ENCODE measurements at regions not wholly inside any gene's neighbourhood (a gene's known extent, or its start where the extent isn't known, plus 50 kb on each side); places are given as distances from the start of the nearest gene placed in this dataset.
A peak's percentile ranks its signal among the peaks of the same experiment; 100 is the strongest.

- DNase-seq: no peak
Measured at GRCh38 chr10:113967126-113967525, 76.5 kb upstream of the ADRB1 start.

GRCh38 chr10:113970641-113971040 is 73.0 kb upstream of the ADRB1 start:
- no peak for DNase-seq

- DNase-seq: no peak
Measured at GRCh38 chr10:113971349-113971973, 72.2 kb upstream of the ADRB1 start.

GRCh38 chr10:113977174-113977573 is 66.5 kb upstream of the ADRB1 start:
- DNase-seq: no peak

GRCh38 chr10:113978802-113979201 is 64.9 kb upstream of the ADRB1 start:
- no peak for DNase-seq

DNA sequence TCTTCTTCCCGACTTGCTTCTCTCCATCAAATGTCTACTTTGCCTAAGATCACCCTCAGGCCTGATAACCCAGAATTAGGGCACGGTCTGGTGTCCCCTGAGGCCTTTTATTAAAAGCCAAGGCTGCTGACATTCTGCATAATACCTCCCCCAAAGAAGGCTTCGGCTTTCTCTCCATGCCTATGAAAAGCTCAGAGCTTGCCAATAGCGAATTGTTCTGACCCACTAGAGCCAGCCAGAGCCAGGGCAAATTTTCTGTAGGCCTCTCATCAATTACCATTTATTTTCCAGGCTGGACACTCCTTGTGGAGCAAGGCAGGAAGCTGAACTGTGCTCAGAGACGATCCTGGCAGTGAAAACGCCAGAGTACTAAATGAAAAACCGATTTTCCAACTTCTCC is 64.3 kb upstream of the ADRB1 start:
- no peak for DNase-seq

GRCh38 chr10:113980408-113981087 is 63.1 kb upstream of the ADRB1 start:
- DNase-seq: no peak

GRCh38 chr10:113982296-113982695 is 61.4 kb upstream of the ADRB1 start:
- no peak for DNase-seq

DNA sequence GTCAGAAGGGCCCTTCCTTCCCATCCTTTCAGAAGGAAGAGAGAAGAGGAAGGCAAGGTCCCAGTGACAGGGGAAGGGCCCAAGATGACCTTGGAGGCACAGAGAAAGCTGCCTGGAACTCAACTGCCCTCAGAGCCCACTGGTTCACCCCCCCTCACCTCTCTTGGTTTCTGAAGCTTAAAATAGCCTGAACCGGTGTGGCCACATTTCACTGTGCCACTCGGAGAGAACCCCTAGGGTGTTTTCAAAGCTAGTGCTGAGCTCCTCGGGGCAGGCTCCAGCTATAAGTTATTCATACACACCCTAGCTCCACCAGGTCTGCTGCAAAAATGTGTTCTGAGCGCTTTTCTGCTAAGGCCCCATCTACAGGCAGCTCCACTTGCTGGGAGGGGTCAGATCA is 60.9 kb upstream of the ADRB1 start:
- no peak for DNase-seq

DNA sequence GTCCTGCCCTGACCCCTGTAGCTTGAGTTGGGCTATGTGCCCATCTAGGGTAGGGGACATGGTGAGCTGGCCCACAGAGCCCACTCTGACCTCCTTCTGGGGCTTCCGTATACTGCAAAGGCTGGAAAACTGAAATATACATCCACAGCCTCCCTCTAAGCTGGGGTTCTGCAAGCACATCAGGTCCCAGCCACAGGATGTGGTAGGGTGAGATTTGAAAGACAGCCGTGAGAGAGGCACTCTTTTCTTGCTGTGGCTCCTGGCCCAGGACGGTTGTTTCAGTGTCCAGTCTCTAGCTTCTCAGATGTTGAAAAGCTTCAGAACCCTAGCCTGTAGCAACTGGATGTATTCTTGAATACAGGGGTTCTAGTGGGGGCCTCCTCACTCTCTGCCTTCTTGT is 60.1 kb upstream of the ADRB1 start:
- no peak for DNase-seq

DNA sequence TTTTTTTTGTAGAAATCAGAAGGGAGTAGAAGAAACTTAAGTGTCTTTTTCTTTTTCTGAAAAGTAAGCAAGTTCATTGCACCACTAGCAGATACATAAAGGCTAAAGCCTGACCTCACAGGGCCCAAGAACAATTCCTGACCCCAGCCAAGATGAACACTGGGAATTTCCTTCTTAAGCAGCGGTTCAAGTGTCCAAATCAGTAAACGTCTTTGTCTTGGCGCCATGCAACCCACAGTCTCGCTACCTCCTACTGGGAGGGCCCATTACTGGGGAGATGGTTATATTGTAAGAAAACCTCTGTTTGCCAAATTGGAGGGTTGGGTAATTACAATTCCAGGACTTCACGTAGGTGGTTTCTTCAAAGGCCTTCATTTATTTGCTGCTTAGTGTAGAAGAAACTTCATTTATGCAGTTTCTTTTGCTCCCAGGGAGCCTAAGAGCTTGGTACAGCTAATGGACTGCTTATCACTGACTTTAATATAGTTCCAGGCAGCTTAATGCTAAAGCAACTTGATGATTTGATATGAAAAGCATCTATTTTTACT is 58.3 kb upstream of the ADRB1 start:
- DNase-seq: no peak

GRCh38 chr10:113986316-113986715 is 57.4 kb upstream of the ADRB1 start:
- no peak for DNase-seq

DNA sequence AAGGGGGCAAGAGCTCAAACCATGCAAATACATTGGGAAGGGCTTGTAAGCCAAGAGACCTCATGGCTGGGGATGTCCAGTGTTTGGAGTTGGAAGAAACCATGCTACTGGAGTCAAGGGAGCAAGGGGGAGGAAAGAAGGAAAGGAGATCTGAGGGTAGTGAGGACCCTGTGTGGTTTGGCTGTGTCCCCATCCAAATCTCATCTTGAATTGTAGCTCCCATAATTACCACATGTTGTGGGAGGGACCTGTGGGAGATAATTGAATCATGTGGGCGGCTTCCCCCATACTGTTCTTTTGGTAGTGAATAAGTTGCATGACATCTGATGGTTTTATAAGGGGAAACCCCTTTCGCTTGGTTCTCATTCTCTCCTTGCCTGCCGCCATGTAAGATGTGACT is 56.5 kb upstream of the ADRB1 start:
- DNase-seq: no peak

DNA sequence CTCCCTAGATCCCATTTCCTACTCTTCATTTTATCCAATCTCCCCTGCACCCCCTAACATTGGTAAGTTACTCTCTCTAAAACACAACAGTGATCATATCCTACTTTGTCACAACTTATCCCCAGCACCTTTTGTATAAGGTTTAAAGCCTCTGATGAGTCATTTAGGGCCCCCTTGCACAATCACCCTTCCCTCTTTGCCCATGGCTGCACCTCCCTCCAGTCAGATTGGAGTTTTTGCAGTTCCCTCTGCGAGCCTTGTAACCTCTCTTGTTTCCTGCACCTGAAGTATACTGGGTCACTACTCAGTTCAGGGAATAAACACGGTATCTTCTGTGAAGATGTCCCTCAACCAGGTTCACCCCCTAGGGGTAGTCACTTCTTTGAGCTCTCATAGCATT is 55.9 kb upstream of the ADRB1 start:
- no peak for DNase-seq

GRCh38 chr10:113988535-113988934 is 55.1 kb upstream of the ADRB1 start:
- no peak for DNase-seq

DNA sequence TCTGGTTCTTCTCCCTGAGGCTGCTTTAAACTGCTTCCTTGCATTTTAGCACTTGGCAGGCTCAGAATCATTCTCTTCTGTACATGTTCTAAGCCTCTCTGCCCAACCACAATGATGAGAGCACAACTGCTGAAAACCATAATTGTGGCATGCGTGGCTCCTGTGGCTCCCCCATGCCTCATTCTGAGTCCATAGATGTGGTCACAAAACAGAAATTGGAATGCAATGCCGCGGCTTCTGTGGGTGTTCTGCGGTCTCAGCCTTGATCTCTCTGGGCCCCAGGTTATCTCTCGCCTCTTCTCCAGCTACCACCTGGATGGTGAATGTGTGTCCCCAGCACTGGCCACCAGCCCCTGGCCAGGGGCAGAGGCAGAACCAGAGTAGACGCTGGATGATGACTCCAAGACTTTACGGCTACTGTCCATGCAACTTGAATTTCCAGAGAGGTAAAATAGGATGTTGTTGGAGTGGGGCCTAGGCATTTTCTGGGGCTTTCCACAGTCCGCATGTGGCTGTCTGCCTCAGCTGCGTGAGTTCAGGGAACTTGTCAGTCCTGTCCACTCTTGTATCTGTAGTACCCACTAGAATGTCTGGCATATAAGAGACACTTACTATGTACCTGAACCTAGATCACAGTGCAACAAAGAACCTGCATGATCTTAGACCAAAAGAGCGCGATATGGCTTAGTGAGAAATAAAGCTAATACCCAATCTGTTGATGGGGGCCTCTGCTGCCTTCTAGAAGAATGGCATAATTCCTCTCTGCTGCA is 52.4 kb upstream of the ADRB1 start:
- DNase-seq: peak; percentile 77

- DNase-seq: no peak
Measured at GRCh38 chr10:113992471-113993011, 51.1 kb upstream of the ADRB1 start.

DNA sequence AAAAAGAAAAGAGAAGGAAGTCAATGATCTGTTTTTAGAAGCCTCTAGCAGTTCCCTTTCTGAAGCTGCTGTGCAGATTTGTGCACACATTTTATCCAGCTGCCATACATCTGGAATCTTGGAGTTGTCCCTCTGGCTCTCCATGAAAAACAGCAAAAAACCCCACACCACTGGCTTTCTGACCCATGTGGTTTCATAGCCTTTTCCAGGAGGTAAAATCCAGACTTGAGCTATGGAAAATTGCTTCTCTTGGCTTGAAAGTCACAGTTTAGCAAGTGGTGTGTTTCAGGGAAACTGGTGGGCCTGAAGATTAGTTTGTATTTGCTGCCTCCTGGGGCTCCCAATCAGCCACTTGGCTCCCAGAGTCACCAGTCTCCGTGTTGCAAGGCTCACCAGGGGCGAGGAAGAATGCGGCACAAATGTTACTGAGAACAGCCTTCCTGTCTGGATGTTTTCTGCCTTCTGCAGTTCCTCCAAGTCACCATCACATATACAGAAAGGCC is 50.1 kb upstream of the ADRB1 start:
- no peak for DNase-seq
